Cardiac septum (tissue), 1 donor: ENCODE measurements at regions not wholly inside any gene's neighbourhood (a gene's known extent, or its start where the extent isn't known, plus 50 kb on each side); places are given as distances from the start of the nearest gene placed in this dataset.
"Not testable (repeated sequence)": the region's sequence is repeated elsewhere in the genome, so short reads cannot be mapped to it uniquely, and the experiment has no call there.

Experiments
- DNase-seq: peaks from one replicate; pipeline ENCODE4 v3.0.0-alpha.2; 2020; ENCODE audit warnings: low spot score
- intact Hi-C: fragments of 100-400 bp; cut with DNase I; formaldehyde crosslinking; loops from one replicate; pipeline ENCODE4 v1.14.0; 2022
- donor health status: DM: no; HTN: no; CAD: no.

DNA sequence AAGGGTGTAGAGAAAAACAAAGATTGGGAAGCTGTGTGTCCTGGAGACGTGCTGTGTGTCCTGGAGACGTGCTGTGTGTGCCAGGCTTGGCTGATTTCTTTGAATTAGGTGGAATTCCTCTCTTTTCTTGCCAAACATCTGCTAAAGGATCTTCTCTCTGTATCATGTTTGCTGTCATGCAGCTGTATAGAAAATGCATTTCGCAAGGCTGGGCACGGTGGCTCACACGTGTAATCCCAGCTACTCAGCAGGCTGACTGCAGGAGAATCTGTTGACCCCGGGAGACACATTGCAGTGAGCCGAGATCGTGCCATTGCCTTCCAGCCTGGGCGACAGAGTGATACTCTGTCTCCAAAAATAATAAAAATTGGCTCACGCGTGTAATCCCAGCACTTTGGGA is 187.0 kb downstream of the CRLF2 start:
- intact Hi-C loops = no loop called here
- DNase-seq = no peak

DNA sequence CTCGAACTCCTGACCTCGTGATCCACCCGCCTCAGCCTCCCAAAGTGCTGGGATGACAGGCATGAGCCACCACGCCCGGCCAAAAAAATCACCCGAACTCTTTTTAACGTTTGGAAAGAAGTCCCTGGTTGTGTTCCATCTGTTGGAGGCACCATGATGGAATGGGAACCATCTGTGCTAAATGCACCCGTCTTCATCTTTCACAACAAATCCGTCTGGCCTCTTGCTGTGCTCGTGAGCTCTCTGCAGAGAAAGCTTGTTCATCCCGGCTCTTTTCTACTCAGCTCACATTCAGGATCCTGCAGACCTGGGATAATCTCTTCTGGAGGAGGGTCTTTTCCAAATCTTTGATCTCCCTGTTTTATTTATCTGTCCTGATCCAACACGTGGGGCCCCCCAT is 188.8 kb downstream of the CRLF2 start:
- intact Hi-C loops = no loop called here
- no peak for DNase-seq

DNA sequence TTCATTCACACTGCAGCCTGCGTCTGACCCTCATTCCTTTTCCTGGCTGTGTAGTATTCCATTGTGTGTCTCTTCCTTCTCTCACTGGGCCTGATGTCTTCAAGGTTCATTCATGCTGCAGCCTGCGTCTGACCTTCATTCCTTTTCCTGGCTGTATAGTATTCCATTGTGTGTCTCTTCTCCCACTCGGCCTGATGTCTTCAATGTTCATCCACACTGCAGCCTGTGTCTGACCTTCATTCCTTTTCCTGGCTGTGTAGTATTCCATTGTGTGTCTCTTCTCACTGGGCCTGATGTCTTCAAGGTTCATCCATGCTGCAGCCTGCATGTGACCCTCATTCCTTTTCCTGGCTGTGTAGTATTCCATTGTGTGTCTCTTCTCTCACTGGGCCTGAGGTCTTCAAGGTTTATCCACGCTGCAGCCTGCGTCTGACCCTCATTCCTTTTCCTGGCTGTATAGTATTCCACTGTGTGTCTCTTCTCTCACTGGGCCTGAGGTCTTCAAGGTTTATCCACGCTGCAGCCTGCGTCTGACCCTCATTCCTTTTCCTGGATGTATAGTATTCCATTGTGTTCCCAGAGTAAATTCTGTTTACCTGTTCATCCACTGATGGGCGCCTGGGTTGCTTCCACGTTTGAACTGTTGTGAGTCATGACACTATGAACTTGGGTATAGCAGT is 191.0 kb downstream of the CRLF2 start:
- intact Hi-C loops, DNase-seq: not testable (repeated sequence)

DNA sequence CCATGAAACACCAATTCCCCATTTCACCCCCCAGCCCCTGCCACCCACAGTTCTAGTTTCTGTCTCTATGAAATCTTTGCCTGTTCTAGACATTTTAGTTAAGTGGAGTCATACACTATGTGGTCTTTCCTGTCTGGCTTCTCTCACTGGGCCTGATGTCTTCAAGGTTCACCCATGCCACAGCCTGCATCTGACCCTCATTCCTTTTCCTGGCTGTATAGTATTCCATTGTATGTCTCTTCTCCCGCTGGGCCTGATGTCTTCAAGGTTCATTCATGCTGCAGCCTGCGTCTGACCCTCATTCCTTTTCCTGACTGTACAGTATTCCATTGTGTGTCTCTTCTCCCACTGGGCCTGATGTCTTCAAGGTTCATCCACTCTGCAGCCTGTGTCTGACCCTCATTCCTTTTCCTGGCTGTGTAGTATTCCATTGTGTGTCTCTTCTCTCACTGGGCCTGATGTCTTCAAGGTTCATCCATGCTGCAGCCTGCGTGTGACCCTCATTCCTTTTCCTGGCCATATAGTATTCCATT is 191.7 kb downstream of the CRLF2 start:
- intact Hi-C loops = no loop called here
- DNase-seq = no peak

DNA sequence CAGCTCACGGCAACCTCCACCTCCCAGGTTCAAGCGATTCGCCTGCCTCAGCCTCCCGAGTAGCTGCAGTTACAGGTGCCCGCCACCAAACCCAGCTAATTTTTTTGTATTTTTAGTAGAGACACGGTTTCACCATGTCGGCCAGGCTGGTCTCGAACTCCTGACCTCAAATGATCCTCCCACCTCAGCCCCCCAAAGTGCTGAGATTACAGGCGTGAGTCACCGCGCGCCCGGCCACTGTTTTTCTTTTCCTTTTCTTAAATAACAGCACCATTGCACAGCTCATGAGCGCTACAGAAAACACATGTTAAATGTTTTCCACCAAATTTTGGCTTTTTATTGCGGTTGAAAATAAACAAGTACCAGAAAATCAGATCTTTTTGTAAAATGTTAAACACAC is 195.5 kb downstream of the CRLF2 start:
- DNase-seq, intact Hi-C loops: not testable (repeated sequence)

DNA sequence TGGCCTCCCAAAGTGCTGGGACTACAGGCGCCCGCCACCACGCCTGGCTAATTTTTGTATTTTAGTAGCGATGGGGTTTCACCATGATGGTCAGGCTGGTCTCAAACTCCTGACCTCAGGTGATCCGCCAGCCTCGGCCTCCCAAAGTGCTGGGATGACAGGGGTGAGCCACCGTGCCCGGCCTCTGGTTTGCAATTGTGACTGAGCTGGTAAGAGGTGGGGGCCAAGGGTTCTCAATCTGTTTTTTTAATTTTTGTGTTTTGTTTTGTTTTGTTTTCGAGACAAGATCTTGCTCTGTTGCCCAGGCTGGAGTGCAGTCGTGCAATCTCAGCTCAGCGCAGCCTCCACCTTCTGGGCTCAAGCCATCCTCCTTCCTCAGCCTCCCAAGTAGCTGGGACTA is 196.2 kb downstream of the CRLF2 start:
- peak; percentile 26 for DNase-seq
- intact Hi-C loops = not testable (repeated sequence)

DNA sequence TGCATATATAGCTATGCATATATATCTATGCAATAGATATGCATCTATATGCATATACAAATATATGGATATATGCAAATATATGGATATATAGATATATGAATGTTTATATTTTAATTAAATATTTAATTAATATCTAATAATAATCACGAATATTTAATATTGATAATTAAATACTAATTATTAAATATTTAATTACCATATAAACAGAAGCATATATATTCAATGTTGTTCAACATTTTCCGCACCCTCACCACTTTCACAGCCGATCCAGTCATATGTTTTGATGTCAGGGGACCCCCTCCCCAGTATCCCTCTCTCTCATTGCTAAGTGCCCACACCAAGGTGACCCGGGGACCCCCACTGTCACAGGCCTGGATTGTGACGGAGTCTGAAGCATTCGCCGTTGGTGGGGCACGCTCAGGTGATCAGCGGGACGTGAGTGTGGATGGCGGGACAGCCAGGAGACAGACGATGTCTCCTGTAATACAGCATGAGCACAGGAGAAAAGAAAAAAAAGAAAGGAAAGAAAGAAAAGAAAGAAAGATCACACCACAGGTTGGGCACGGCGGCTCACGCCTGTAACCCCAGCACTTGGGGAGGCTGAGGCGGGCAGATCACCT is 199.7 kb downstream of the CRLF2 start:
- intact Hi-C loops = no loop called here
- DNase-seq = no peak

DNA sequence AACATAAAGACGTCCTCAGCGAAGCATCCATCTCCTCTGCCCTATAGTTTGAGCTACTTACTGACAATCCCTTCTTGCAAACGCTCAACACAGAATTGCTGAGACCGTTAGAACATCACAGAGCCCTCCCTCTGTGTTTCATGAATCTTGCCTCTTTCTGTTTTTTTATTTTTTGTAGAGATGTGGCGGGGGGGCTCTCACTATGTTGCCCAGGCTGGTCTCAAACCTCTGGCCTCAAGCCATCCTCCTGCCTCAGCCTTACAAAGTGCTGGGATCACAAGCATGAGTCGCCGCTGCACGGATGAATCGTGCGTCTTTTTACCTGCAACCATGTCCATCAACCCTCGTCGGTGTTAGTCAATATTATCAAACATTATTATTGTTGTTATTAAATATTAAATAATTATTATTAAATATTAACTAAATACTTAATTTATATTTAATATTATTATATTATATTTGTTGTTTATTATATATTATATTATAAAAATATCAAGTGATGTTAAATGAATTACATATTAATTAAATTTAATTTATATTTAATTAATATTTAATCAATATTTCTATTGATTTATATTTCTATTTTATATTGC is 200.7 kb downstream of the CRLF2 start:
- intact Hi-C loops = no loop called here

DNA sequence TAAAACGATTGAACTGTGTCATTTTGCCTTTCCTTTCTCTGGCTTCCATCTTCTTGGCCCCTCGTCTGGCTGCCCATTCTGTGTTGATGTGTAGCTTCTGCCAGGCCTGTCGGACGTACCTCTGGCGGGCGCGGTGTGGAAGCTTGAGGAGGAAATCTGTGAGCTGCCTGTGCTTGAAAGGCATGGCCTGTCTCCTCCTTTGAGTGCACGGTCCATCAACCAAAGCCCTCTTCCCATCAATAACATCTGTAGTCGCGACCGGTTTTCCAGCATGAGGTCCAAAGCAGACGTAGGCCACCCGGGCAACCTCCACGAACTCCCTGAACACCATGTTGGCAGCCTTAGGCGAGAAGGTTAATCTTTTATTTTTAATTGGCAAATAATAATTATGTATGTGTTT is 202.7 kb downstream of the CRLF2 start:
- intact Hi-C loops = no loop called here
- DNase-seq = no peak

More for the DNA sequence above, 200.7 kb downstream of the CRLF2 start:
- no peak for DNase-seq

DNA sequence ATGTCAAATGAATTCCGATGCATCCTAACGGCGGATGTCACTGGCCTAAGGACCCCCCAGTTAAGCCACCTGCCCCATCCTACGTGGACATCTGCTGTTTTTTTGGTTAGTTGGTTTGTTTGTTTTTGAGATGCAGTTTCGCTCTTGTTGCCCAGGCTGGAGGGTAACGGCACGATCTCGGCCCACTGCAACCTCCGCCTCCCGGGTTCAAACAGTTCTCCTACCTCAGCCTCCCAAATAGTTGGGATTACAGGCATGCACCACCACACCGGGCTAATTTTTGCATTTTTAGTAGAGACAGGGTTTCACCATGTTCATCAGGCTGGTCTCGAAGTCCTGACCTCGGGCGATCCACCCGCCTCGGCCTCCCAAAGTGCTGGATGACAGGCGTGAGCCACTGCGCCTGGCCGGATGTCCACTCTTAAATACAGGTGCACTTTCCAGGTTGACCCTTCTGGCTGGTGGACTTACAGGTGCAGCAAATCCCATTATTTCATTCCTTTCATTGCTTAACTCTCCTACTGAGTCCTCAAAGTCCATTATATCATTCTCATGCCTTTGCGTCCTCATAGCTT is 206.2 kb downstream of the CRLF2 start:
- intact Hi-C loops = no loop called here
- no peak for DNase-seq

DNA sequence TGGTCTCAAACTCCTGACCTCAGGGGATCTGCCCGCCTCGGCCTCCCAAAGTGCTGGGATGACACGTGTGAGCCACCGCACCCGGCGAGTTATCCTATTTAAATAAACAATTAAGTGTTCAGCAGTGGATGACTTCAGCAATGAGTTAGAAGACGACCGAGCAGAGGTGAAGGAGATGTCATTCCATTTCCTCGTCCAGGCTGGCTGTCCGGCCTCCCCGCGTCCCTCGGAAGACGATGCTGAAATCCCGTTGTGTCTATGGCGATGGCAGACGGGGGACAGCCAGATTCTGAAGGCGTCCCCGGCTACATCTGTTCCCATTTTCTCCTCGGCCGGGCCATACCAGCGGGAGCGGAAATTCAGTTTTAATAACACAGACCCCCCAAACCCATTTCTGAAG is 209.8 kb downstream of the CRLF2 start:
- DNase-seq = no peak
- intact Hi-C loops = no loop called here

DNA sequence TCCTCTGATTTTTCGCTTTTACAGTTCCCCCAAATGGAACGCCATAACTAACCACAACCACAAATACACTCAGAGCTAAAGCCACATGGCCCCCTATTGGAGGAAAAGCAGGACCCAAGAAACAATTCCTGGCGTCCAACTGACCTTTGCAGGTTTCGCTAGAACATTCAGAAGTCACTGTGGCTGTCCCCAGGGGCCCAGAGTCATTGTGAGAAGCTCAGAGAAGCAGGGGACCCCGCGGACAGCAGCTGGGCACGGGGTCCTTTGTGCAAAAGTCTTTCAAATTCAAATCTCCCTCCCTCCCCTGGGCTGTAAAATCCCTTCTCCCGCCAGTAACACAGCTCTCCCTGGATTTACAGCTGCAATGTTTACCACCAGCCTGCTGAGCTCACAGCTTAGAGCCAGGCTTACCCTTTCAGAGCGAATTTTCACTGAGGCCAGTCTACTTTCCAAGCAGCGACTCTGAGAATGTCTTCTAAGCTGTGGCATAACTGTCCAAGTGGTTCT is 214.8 kb downstream of the CRLF2 start:
- intact Hi-C loops = no loop called here
- no peak for DNase-seq

DNA sequence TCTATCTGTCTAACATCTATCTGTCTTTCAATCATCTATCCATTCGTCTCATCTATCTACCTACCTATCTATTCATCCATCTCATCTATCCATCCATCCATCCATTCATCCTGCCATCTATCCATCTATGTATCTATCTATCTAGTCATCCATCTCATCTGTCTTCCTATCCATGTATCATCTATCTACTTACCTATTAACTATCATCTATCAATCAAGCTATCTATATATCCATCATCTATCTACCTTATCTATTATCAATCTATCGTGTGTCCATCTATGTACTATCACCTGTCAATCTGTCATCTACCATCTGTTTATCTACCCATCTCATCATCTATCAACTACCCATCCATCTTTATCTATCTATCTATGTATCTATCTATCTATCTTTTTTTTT is 217.7 kb downstream of the CRLF2 start:
- no peak for DNase-seq
- intact Hi-C loops = no loop called here

DNA sequence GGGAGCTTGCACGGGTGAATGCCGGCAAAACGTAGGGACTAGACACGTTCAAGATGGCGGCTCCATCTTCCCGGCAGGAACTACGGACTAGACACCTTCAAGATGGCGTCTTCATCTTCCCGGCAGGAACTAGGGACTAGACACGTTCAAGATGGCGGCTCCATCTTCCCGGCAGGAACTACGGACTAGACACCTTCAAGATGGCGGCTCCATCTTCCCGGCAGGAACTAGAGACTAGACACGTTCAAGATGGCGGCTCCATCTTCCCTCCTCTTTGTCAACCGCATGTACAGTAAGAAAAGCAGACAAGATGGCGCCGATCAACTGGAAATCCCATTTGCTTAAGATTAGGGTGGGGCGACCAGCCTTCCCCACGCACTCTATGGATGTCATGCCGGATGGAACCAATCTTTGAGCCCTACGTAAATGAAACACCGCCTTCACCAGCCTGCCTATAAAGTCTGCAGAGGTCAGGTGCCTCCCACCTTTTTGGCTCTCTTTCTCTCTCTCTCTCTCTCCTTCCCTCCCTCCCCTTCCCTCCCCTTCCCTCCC is 222.4 kb downstream of the CRLF2 start:
- intact Hi-C loops = no loop called here
- peak; percentile 92 for DNase-seq

DNA sequence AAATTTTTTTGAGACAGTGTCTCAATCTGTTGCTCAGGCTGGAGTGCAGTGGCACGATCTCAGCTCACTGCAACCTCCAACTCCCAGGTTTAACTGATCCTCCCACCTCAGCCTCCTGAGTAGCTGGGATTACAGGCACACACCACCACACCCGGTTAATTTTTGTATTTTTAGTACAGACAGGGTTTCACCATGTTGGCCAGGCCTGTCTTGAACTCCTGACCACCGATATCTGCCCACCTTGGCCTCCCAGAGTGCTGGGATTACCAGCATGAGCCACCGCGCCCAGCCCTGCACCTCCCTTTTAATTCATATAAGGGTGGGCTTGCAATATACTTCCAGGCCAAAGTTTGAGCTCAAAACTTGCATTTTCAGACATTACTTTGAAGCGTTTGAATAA is 223.9 kb downstream of the CRLF2 start:
- DNase-seq, intact Hi-C loops: not testable (repeated sequence)

DNA sequence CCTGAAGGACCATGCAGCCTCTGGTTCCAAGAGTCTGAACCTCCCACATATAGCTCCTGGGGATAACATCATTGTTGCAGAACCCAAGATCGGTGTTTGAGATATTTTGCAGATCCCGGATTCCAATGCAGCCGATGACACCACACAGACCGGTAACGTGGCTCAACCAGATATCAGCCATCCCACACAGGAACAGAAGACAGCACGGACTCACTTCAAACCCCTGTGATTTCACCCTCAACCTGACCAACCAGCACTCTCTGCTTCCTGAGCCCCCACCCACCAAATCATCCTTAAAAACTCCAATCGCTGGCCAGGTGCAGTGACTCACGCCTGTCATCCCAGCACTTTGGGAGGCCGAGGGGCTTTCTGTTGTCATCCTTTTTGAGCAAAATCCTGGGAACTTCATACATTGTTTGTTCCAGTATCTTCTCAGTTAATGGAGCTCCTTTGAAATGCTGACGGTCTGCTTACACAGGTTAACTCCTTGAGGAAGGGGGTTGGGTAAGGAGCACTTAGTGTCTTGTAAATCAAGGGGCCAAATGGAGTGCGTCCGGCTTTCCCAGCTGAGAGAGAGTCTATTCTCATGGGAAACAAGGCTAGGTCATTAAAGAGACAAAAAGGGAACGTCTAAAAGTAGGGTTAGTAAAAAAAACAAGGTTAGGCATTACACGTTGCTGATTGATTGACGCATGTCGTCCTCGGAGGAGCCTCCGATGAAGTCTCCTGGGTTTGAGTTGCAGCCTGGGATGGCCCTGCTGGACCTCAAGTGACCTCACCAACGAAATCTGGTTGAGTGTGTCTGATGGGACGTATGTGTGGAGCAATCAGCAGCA is 230.4 kb downstream of the CRLF2 start:
- DNase-seq = no peak
- intact Hi-C loops = no loop called here

DNA sequence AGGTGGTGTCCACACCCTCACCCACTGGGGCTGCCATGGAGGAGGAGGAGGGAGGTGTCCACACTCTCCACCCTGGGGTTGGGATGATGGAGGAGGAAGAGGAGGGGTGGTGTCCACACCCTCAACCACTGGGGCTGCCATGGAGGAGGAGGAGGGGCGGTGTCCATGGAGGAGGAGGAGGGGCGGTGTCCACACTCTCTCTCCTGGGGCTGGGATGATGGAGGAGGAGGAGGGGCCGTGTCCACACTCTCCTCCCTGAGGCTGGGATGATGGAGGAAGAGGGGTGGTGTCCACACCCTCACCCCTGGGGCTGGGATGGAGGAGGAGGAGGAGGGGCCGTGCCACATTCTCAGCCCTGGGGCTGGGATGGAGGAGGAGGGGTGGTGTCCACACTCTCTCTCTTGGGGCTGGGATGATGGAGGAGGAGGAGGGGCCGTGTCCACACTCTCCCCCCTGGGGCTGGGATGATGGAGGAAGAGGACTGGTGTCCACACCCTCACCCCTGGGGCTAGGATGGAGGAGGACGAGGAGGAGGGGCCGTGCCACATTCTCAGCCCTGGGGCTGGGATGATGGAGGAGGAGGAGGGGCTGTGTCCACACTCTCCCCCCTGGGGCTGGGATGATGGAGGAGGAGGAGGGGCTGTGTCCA is 231.7 kb downstream of the CRLF2 start:
- intact Hi-C loops = no loop called here
- no peak for DNase-seq

DNA sequence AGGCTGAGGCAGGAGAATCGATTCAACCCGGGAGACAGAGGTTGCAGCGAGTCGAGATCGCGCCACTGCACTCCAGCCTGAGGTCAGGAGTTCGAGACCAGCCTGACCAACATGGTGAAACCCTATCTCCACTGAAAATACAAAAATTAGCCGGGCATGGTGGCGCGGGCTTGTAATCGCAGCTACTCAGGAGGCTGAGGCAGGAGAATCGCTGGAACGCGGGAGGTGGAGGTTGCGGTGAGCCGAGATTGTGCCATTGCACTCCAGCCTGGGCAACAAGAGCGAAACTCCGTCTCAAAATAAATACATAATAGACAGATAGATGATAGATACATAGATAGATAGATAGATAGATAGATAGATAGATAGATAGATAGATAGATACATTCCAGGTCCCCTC is 233.3 kb downstream of the CRLF2 start:
- DNase-seq, intact Hi-C loops: not testable (repeated sequence)
